GM12878 (cell line): ENCODE measurements at regions not wholly inside any gene's neighbourhood (a gene's known extent, or its start where the extent isn't known, plus 50 kb on each side); places are given as distances from the start of the nearest gene placed in this dataset.

Experiments used
- ATAC-seq: fragments of 200-7000 bp; cut with Tn5 transposase; 3 replicates; pipeline ENCODE4 v1.9.1; 2020; ENCODE audit warnings: mild to moderate bottlenecking, moderate library complexity
- BruUV-seq: library from RNA; stranded (reverse); fragments of 400-500 nt; replicated peaks from 2 replicates; lab custom pipeline; 2021; lab: Mats Ljungman, UMichigan
- CTCF ChIA-PET: fragments of 300-600 bp; sonication (Branson Sonifier 250); formaldehyde crosslinking; extraction: SDS; loops from one replicate; lab custom pipeline; 2021; ENCODE audit warnings: inconsistent platforms; lab: Yijun Ruan, JAX
- POLR2A ChIA-PET: fragments of 350-600 bp; formaldehyde crosslinking; extraction: SDS; loops from one replicate; lab custom pipeline; 2021; ENCODE audit warnings: inconsistent platforms; lab: Charles Lee
- RAD21 ChIA-PET: fragments of 300-600 bp; sonication (Branson Sonifier 250); formaldehyde crosslinking; loops from one replicate; lab custom pipeline; 2023; ENCODE audit warnings: antibody characterized with exemption; ENCODE audit not compliant: unreplicated experiment; lab: Charles Lee
- SMC1A ChIA-PET: fragments of 300-600 bp; sonication (Branson Sonifier 250); formaldehyde crosslinking; loops from one replicate; lab custom pipeline; 2023; ENCODE audit not compliant: unreplicated experiment, uncharacterized antibody; lab: Charles Lee
- DNase-seq: peaks from one replicate; pipeline ENCODE4 v3.0.0-alpha.2; 2011; ENCODE audit warnings: low read depth, low spot score
- FAIRE-seq: peaks from 3 replicates; lab custom pipeline; 2011; peaks lifted over from hg19 to GRCh38; lab: Jason Lieb, UNC
- H2AFZ ChIP-seq: 2 replicates; pipeline ENCODE4 v1.6.0; 2011; ENCODE audit warnings: low read depth, low read length, control low read depth; ENCODE audit not compliant: control insufficient read depth
- H3K27ac ChIP-seq: 2 replicates; pipeline ENCODE4 v1.5.1; 2011; ENCODE audit warnings: control low read depth; ENCODE audit not compliant: control insufficient read depth, insufficient read depth
- H3K27me3 ChIP-seq, 2 experiments: replicated peaks in 1 of 2; 2 replicates each; pipeline versions ENCODE4 v1.6.0 to v1.6.1; 2011; ENCODE audit warnings: low read length in 1 of 2; ENCODE audit not compliant: control insufficient read depth in 2 of 2, insufficient read depth in 2 of 2
- H3K36me3 ChIP-seq, 2 experiments: 2 replicates each; pipeline ENCODE4 v1.5.1; 2011; ENCODE audit warnings: low read length in 1 of 2; ENCODE audit not compliant: control insufficient read depth in 2 of 2, insufficient read depth in 2 of 2
- H3K4me1 ChIP-seq: 2 replicates; pipeline ENCODE4 v1.6.1; 2011; ENCODE audit warnings: mild to moderate bottlenecking, low read length, moderate library complexity, mixed read lengths; ENCODE audit not compliant: control insufficient read depth, insufficient read depth
- H3K4me2 ChIP-seq: 2 replicates; pipeline ENCODE4 v1.6.0; 2011; ENCODE audit warnings: control low read depth; ENCODE audit not compliant: control insufficient read depth, insufficient read depth
- H3K4me3 ChIP-seq: fragments of 200-600 bp; sonication (generic); 2 replicates; pipeline ENCODE4 v1.5.1; 2016
- H3K79me2 ChIP-seq: 2 replicates; pipeline ENCODE4 v1.6.0; 2011; ENCODE audit warnings: low read length; ENCODE audit not compliant: control insufficient read depth, insufficient read depth
- H3K9ac ChIP-seq: 2 replicates; pipeline ENCODE4 v1.8.0; 2011; ENCODE audit warnings: low read length, control low read depth, mixed read lengths; ENCODE audit not compliant: control insufficient read depth, insufficient read depth
- H3K9me3 ChIP-seq: replicated peaks from 3 replicates; pipeline ENCODE4 v1.5.1; 2011; ENCODE audit warnings: mild to moderate bottlenecking, low read length; ENCODE audit not compliant: control insufficient read depth, insufficient read depth
- H4K20me1 ChIP-seq: 2 replicates; pipeline ENCODE4 v1.6.0; 2011; ENCODE audit not compliant: control insufficient read depth, insufficient read depth
- CBFB ChIP-seq: IDR thresholded peaks from 2 replicates; pipeline ENCODE4 v1.6.1; 2016; ENCODE audit warnings: antibody characterized with exemption, low read depth
- GABPA ChIP-seq: IDR thresholded peaks from 2 replicates; pipeline ENCODE4 v1.6.1; 2014; ENCODE audit warnings: antibody characterized with exemption, low read depth, mild to moderate bottlenecking, inconsistent platforms
- HDGF ChIP-seq: fragments of 450-650 bp; IDR thresholded peaks from 2 replicates; pipeline ENCODE4 v1.6.1; 2016; ENCODE audit warnings: antibody characterized with exemption
- MEF2B ChIP-seq: fragments of 450-650 bp; IDR thresholded peaks from 2 replicates; pipeline ENCODE4 v1.6.1; 2018; ENCODE audit warnings: mild to moderate bottlenecking, moderate library complexity; ENCODE audit not compliant: partially characterized antibody, poor library complexity, severe bottlenecking
- PAX8 ChIP-seq: fragments of 450-650 bp; IDR thresholded peaks from 2 replicates; pipeline ENCODE4 v1.6.1; 2017; ENCODE audit warnings: mild to moderate bottlenecking, moderate library complexity
- POLR2A ChIP-seq: IDR thresholded peaks from 2 replicates; pipeline ENCODE4 v1.6.1; 2011; ENCODE audit warnings: low read depth, mild to moderate bottlenecking, low read length
- RAD51 ChIP-seq: fragments of 450-650 bp; IDR thresholded peaks from 2 replicates; pipeline ENCODE4 v1.6.1; 2016; ENCODE audit warnings: moderate library complexity, mild to moderate bottlenecking, inconsistent platforms
- SIN3A ChIP-seq: IDR thresholded peaks from 2 replicates; pipeline ENCODE4 v1.6.1; 2012; ENCODE audit warnings: low read depth, low read length, improper control_type of control experiment
- SREBF1 ChIP-seq: IDR thresholded peaks from 2 replicates; pipeline ENCODE4 v1.6.1; 2012; ENCODE audit warnings: mild to moderate bottlenecking, low read length
- YBX1 ChIP-seq: fragments of 450-650 bp; IDR thresholded peaks from 2 replicates; pipeline ENCODE4 v1.6.1; 2016; ENCODE audit warnings: antibody characterized with exemption
- ZNF24 ChIP-seq: fragments of 450-650 bp; IDR thresholded peaks from 2 replicates; pipeline ENCODE4 v1.6.1; 2017; ENCODE audit warnings: antibody characterized with exemption, mild to moderate bottlenecking
- ZNF622 ChIP-seq: fragments of 450-650 bp; IDR thresholded peaks from 2 replicates; pipeline ENCODE4 v1.6.1; 2017; ENCODE audit warnings: mild to moderate bottlenecking, inconsistent platforms
- WGBS: methylation state at CpG from one replicate; pipeline ENCODE4 v1.1.6; 2016; ENCODE audit warnings: low lambda C conversion rate; ENCODE audit not compliant: insufficient replicate concordance, insufficient coverage; ENCODE audit errors: missing lambda C conversion rate; 5-methylcytosine and 5-hydroxymethylcytosine counted together
- in situ Hi-C: fragments of 300-500 bp; cut with MboI; formaldehyde crosslinking; loops from 9 replicates; pipeline ENCODE4 v1.14.3; 2018; ENCODE audit warnings: mixed read lengths
- intact Hi-C: fragments of 100-400 bp; cut with micrococcal nuclease; formaldehyde crosslinking; loops from one replicate; pipeline ENCODE4 v1.14.2; 2022; ENCODE audit not compliant: unreplicated experiment
- TF ChIP-seq, protein P1 (sequence below): fragments of 450-650 bp; formaldehyde crosslinking; IDR thresholded peaks from 2 replicates; pipeline ENCODE4 v1.4.0; 2020; ENCODE audit warnings: mild to moderate bottlenecking, moderate library complexity
- TF ChIP-seq, protein P2 (sequence below): IDR thresholded peaks from 2 replicates; pipeline ENCODE4 v1.6.1; 2011; ENCODE audit warnings: low read depth, low read length, improper control_type of control experiment, borderline replicate concordance

DNA sequence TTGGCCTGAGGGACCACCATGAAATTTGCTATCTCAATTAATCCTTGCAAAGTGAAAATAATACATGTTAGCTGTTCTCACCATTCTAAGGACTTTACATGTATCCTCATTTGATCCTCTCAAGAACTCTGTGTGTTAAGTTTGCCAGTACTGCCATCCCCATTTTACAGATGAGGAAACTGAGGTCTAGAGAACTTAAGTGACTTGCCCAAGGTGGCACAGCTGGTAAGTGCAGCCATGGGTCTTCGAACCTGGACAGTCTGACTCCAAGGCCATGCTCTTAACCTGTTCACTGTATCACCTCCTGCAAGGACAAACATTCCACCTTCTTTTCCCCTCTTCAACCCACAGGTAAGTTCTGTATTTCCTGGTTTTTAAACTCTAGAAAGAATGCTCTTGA lies 85.3 kb upstream of the NFE2L3 start (continued):
- TF ChIP-seq, protein P1, sequence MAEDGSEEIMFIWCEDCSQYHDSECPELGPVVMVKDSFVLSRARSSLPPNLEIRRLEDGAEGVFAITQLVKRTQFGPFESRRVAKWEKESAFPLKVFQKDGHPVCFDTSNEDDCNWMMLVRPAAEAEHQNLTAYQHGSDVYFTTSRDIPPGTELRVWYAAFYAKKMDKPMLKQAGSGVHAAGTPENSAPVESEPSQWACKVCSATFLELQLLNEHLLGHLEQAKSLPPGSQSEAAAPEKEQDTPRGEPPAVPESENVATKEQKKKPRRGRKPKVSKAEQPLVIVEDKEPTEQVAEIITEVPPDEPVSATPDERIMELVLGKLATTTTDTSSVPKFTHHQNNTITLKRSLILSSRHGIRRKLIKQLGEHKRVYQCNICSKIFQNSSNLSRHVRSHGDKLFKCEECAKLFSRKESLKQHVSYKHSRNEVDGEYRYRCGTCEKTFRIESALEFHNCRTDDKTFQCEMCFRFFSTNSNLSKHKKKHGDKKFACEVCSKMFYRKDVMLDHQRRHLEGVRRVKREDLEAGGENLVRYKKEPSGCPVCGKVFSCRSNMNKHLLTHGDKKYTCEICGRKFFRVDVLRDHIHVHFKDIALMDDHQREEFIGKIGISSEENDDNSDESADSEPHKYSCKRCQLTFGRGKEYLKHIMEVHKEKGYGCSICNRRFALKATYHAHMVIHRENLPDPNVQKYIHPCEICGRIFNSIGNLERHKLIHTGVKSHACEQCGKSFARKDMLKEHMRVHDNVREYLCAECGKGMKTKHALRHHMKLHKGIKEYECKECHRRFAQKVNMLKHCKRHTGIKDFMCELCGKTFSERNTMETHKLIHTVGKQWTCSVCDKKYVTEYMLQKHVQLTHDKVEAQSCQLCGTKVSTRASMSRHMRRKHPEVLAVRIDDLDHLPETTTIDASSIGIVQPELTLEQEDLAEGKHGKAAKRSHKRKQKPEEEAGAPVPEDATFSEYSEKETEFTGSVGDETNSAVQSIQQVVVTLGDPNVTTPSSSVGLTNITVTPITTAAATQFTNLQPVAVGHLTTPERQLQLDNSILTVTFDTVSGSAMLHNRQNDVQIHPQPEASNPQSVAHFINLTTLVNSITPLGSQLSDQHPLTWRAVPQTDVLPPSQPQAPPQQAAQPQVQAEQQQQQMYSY (CRISPR knock-in tag) = no peak

DNA sequence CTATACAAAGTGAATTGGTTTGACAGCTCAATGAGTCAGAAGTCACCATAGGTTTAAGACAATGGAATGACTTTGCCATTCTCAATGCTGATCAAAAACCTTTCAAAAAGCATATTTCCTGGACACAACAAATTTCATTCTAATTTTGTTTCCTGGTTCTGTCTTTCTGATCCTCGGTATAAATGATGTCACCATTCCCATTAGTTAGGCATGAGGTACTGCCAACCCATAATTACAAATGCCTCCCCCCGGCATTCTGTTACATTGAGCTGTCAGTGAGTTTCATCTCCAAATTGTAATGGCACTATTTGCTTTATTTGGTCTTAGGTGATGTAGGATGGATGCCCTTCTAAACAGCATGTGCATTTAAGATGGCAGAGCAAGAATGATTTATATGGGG lies 81.7 kb upstream of the NFE2L3 start:
- 51% methylated on average over 2 of the region's 2 CpGs for WGBS
- POLR2A ChIA-PET = no interaction called here
- Histone ChIP-seq H3K27me3 (peaks cover 2 to 3% of the 10 kb centered on the region in 2 experiments; a peak in 2 of 4 replicates), H4K20me1 (no peaks in the 10 kb centered on the region), H3K36me3 (no peaks in the 10 kb centered on the region), H3K4me2 (no peak overlapping the region), H3K27ac (no peak overlapping the region), H3K4me3 (no peak overlapping the region), H3K4me1 (no peaks in the 10 kb centered on the region)
- CTCF ChIA-PET = interaction anchor here (0.8 to 2.5 kb wide), 12 partner anchors 9 to 459 kb away, joined by 3 to 11 read pairs (median 3); no protein-coding TSS in a partner anchor
- in situ Hi-C loops (loop anchor here (10.0 kb wide), 1 partner anchor 595 kb away; no protein-coding TSS in a partner anchor), intact Hi-C loops (no loop called here)
- no peak for ATAC-seq
- SMC1A ChIA-PET = interaction anchor here (0.6 to 3.4 kb wide), 5 partner anchors 8 to 294 kb away, joined by 3 to 23 read pairs (median 3); no protein-coding TSS in a partner anchor
- RAD21 ChIA-PET = interaction anchor here (1.0 kb wide), 1 partner anchor 178 kb away, joined by 3 read pairs; no protein-coding TSS in a partner anchor
- no peak for DNase-seq
- no TSS peak for BruUV-seq
- no peak for TF ChIP-seq PAX8
- no peak for TF ChIP-seq ZNF24
- no peak for TF ChIP-seq HDGF
- no peak for TF ChIP-seq CBFB
- no peak for TF ChIP-seq ZNF622
- no peak for TF ChIP-seq SREBF1
- TF ChIP-seq, protein P2, sequence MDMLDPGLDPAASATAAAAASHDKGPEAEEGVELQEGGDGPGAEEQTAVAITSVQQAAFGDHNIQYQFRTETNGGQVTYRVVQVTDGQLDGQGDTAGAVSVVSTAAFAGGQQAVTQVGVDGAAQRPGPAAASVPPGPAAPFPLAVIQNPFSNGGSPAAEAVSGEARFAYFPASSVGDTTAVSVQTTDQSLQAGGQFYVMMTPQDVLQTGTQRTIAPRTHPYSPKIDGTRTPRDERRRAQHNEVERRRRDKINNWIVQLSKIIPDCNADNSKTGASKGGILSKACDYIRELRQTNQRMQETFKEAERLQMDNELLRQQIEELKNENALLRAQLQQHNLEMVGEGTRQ = no peak
- TF ChIP-seq YBX1 = no peak
- no peak for TF ChIP-seq SIN3A
- TF ChIP-seq MEF2B = no peak
- TF ChIP-seq RAD51 = no peak
- TF ChIP-seq POLR2A = no peak
- no peak for TF ChIP-seq GABPA
- TF ChIP-seq, all 136 proteins: peak for 0
- H2AFZ ChIP-seq = no peak overlapping the region
- no peak overlapping the region for H3K9ac ChIP-seq
- H3K9me3 ChIP-seq = no peaks in the 10 kb centered on the region
- FAIRE-seq = no peak
- H3K79me2 ChIP-seq = no peaks in the 10 kb centered on the region
